ENCODE measurements at regions not wholly inside any gene's neighbourhood (a gene's known extent, or its start where the extent isn't known, plus 50 kb on each side); places are given as distances from the start of the nearest gene placed in this dataset.

DNA sequence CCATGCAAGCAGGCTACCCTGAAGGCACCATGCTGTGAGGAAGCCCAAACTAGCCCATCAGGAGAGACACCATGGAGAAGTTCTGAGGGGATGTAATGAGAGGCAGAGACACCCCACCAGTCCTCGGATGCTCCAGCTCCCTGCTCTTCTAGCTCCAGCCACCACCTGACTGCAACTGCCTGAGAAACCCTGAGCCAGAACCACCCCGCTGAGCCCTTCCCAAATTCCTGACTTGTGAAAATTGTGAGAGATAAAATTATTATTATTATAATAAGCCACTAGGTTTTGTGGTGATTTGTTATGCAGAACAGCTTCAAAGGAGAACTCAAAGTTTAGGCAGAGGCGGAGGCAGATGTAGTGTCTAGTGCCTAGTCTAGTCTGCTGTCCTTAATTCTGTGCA, 67.1 kb upstream of the HK2 start:
- 54% methylated on average over 3 of the region's 3 CpGs for WGBS (ENCODE audit: low lambda C conversion rate)
- H3K9me2 ChIP-seq, result no peaks in the 10 kb centered on the region
- DNase-seq, result no peak
- ChIA-PET CTCF (interaction anchor here (1.5 kb wide), 1 partner anchor 31 kb away, joined by 3 read pairs; no protein-coding TSS in a partner anchor), POLR2A (no interaction called here)
- no peak overlapping the region for H3K4me3 ChIP-seq (ENCODE audit: low read depth in 2 of 2, low read length in 1 of 2)
- peaks cover 2% of the 10 kb centered on the region for H3F3A ChIP-seq (replicated peaks; ENCODE audit: insufficient read depth)
- H3K27ac ChIP-seq (ENCODE audit: low read depth in 2 of 2, low read length in 1 of 2), result no peak overlapping the region
- H4K20me1 ChIP-seq (ENCODE audit: insufficient read depth), result no peaks in the 10 kb centered on the region
- H3K27me3 ChIP-seq (ENCODE audit: insufficient read depth), result no peaks in the 10 kb centered on the region
- H3K9me3 ChIP-seq, result no peaks in the 10 kb centered on the region
- no peak overlapping the region for H3K4me2 ChIP-seq
- H2AFZ ChIP-seq (ENCODE audit: low read depth), result no peak overlapping the region
- no peak for TF ChIP-seq EP300 (IDR thresholded peaks at IDR 0.05; ENCODE audit: borderline replicate concordance in 1 of 2, low read depth in 1 of 2, low read length in 1 of 2)
- TF ChIP-seq, protein P1, sequence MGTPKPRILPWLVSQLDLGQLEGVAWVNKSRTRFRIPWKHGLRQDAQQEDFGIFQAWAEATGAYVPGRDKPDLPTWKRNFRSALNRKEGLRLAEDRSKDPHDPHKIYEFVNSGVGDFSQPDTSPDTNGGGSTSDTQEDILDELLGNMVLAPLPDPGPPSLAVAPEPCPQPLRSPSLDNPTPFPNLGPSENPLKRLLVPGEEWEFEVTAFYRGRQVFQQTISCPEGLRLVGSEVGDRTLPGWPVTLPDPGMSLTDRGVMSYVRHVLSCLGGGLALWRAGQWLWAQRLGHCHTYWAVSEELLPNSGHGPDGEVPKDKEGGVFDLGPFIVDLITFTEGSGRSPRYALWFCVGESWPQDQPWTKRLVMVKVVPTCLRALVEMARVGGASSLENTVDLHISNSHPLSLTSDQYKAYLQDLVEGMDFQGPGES (IDR thresholded peaks at IDR 0.05; ENCODE audit: low read depth, low read length), result no peak
- peaks cover 3 to 13% of the 10 kb centered on the region in 2 experiments; a peak in 3 of 4 replicates for H3K4me1 ChIP-seq (ENCODE audit: control insufficient read depth in 1 of 2, insufficient read depth in 2 of 2, low read depth in 1 of 2, low read length in 1 of 2)
- no peaks in the 10 kb centered on the region for H3K36me3 ChIP-seq (replicated peaks in 1 of 2; ENCODE audit: control insufficient read depth in 1 of 2, insufficient read depth in 2 of 2, low read length in 1 of 2)
- H3K79me2 ChIP-seq (ENCODE audit: insufficient read depth), result no peaks in the 10 kb centered on the region
- H3K9ac ChIP-seq, result no peak overlapping the region

DNA sequence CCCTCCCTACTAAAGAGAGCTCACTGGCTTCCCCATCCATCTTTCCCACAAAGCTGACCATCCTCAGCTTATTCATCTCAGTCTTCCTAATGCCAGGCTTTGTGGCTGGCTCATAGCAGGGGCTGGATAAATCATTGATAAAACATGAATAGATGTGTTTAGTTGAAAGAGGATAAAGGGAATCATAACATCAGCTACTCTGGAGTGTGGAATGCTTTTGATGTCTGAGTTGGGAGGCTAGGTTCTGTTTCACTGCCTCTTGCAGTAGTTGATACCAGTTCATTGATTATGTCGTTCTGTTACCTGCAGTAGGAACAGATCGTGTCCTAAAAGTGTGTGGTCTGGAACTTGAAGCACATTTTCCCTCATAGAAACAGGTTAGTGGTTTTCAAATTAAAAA, 66.3 kb upstream of the HK2 start:
- no peak overlapping the region; the same call in 1 of the 2 replicates for H3K4me2 ChIP-seq
- H4K20me1 ChIP-seq (ENCODE audit: insufficient read depth), result no peaks in the 10 kb centered on the region; the same call in 1 of the 2 replicates
- ChIA-PET CTCF (interaction anchor here (0.7 to 1.5 kb wide), 3 partner anchors 9 to 32 kb away, joined by 3 to 4 read pairs (median 3); no protein-coding TSS in a partner anchor), POLR2A (no interaction called here)
- H3K4me1 ChIP-seq (ENCODE audit: control insufficient read depth in 1 of 2, insufficient read depth in 2 of 2, low read depth in 1 of 2, low read length in 1 of 2), result peaks cover 9 to 16% of the 10 kb centered on the region in 2 experiments; a peak in 3 of 4 replicates
- no peak overlapping the region for H3K9ac ChIP-seq
- TF ChIP-seq RCOR1 (IDR thresholded peaks at IDR 0.05; ENCODE audit: low read length) (no peak), SMC3 (IDR thresholded peaks at IDR 0.05; ENCODE audit: low read depth, low read length) (no peak), EZH2phosphoT487 (IDR thresholded peaks at IDR 0.05; ENCODE audit: borderline replicate concordance, low read depth) (no peak), YY1 (IDR thresholded peaks at IDR 0.05; ENCODE audit: low read depth) (no peak), TAF1 (IDR thresholded peaks at IDR 0.05; ENCODE audit: borderline replicate concordance, low read depth, low read length) (no peak), RFX5 (IDR thresholded peaks at IDR 0.05; ENCODE audit: low read length) (no peak), SIN3A (IDR thresholded peaks at IDR 0.05; ENCODE audit: borderline replicate concordance, low read depth, low read length) (no peak), FOSL2 (IDR thresholded peaks at IDR 0.05; ENCODE audit: borderline replicate concordance, low read depth) (no peak), NFIC (IDR thresholded peaks at IDR 0.05; ENCODE audit: borderline replicate concordance) (no peak)
- TF ChIP-seq, protein P2, sequence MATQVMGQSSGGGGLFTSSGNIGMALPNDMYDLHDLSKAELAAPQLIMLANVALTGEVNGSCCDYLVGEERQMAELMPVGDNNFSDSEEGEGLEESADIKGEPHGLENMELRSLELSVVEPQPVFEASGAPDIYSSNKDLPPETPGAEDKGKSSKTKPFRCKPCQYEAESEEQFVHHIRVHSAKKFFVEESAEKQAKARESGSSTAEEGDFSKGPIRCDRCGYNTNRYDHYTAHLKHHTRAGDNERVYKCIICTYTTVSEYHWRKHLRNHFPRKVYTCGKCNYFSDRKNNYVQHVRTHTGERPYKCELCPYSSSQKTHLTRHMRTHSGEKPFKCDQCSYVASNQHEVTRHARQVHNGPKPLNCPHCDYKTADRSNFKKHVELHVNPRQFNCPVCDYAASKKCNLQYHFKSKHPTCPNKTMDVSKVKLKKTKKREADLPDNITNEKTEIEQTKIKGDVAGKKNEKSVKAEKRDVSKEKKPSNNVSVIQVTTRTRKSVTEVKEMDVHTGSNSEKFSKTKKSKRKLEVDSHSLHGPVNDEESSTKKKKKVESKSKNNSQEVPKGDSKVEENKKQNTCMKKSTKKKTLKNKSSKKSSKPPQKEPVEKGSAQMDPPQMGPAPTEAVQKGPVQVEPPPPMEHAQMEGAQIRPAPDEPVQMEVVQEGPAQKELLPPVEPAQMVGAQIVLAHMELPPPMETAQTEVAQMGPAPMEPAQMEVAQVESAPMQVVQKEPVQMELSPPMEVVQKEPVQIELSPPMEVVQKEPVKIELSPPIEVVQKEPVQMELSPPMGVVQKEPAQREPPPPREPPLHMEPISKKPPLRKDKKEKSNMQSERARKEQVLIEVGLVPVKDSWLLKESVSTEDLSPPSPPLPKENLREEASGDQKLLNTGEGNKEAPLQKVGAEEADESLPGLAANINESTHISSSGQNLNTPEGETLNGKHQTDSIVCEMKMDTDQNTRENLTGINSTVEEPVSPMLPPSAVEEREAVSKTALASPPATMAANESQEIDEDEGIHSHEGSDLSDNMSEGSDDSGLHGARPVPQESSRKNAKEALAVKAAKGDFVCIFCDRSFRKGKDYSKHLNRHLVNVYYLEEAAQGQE (IDR thresholded peaks at IDR 0.05; ENCODE audit: low read depth, low read length), result no peak
- no peaks in the 10 kb centered on the region for H3K27me3 ChIP-seq (ENCODE audit: insufficient read depth)
- peak overlapping the region in 1 of 2 experiments; percentile 63; a peak in 2 of 4 replicates for H3K27ac ChIP-seq (ENCODE audit: low read depth in 2 of 2, low read length in 1 of 2)
- DNase-seq, result no peak
- no peaks in the 10 kb centered on the region for H3K9me2 ChIP-seq
- no peak overlapping the region for H3K4me3 ChIP-seq (ENCODE audit: low read depth in 2 of 2, low read length in 1 of 2)
- H3F3A ChIP-seq (replicated peaks; ENCODE audit: insufficient read depth), result peaks cover 10% of the 10 kb centered on the region
- 70% methylated on average over 2 of the region's 2 CpGs for WGBS (ENCODE audit: low lambda C conversion rate)
- H3K79me2 ChIP-seq (ENCODE audit: insufficient read depth), result no peaks in the 10 kb centered on the region
- no peaks in the 10 kb centered on the region for H3K36me3 ChIP-seq (replicated peaks in 1 of 2; ENCODE audit: control insufficient read depth in 1 of 2, insufficient read depth in 2 of 2, low read length in 1 of 2)
- H2AFZ ChIP-seq (ENCODE audit: low read depth), result no peak overlapping the region
- H3K9me3 ChIP-seq, result no peaks in the 10 kb centered on the region

All from SK-N-SH (cell line).